Ishikawa (cell line): ENCODE measurements at regions not wholly inside any gene's neighbourhood (a gene's known extent, or its start where the extent isn't known, plus 50 kb on each side); places are given as distances from the start of the nearest gene placed in this dataset.

ENCODE experiments used
- NFIC ChIP-seq: IDR thresholded peaks from 2 replicates; pipeline ENCODE4 v1.6.1; 2012
- TEAD4 ChIP-seq: IDR thresholded peaks from 2 replicates; pipeline ENCODE4 v1.6.1; 2012
- YY1 ChIP-seq: IDR thresholded peaks from 2 replicates; pipeline ENCODE4 v1.6.1; 2012; ENCODE audit warnings: low read depth

GRCh38 chr21:41632748-41633475, 125.0 kb upstream of the TMPRSS2 start:
- TF ChIP-seq TEAD4: no peak
- no peak for TF ChIP-seq YY1
- TF ChIP-seq NFIC: 0 out of 2 replicates have a peak, but pooled peaks have one; percentile 31
